K562 (cell line): ENCODE measurements at regions not wholly inside any gene's neighbourhood (a gene's known extent, or its start where the extent isn't known, plus 50 kb on each side); places are given as distances from the start of the nearest gene placed in this dataset.

ENCODE experiments used
- ATAC-seq: fragments of 200-7000 bp; cut with Tn5 transposase; 3 replicates; pipeline ENCODE4 v1.9.1; 2020; ENCODE audit warnings: moderate library complexity
- BruUV-seq: library from RNA; stranded (reverse); fragments of 400-500 nt; replicated peaks from 2 replicates; lab custom pipeline; 2021; lab: Mats Ljungman, UMichigan
- CTCF ChIA-PET: fragments of 300-600 bp; formaldehyde crosslinking; extraction: SDS; loops from one replicate; lab custom pipeline; 2021; ENCODE audit warnings: low intra/inter-chr PET ratio; lab: Yijun Ruan, JAX
- POLR2A ChIA-PET: fragments of 300-600, 350-650 bp; sonication (Branson Sonifier 250); formaldehyde crosslinking; extraction: SDS; loops from one replicate; lab custom pipeline; 2021; ENCODE audit warnings: antibody characterized with exemption, inconsistent platforms; lab: Yijun Ruan, JAX
- DNase-seq, 4 experiments: peaks; one replicate each; pipeline versions ENCODE4 v3.0.0 to v3.0.0-alpha.2; 2011 to 2018; ENCODE audit warnings: low spot score in 3 of 4, mixed read lengths in 3 of 4; ENCODE audit errors: extremely low read depth in 1 of 4
- FAIRE-seq: peaks from 2 replicates; lab custom pipeline; 2011; peaks lifted over from hg19 to GRCh38; lab: Jason Lieb, UNC
- H2AFZ ChIP-seq: 2 replicates; pipeline ENCODE4 v1.6.0; 2011; ENCODE audit warnings: low read depth, low read length, control low read depth, inconsistent platforms
- H3K27ac ChIP-seq: fragments of 200-600 bp; 3 replicates; pipeline ENCODE4 v1.8.0; 2011; ENCODE audit warnings: low read depth, mild to moderate bottlenecking, control low read depth, inconsistent platforms, low read length, moderate library complexity, mixed read lengths; ENCODE audit errors: extremely low read depth
- H3K27me3 ChIP-seq, 2 experiments: fragments of 300-600 bp in 1 of 2; 2 replicates in 1 of 2; 3 replicates in 1 of 2; pipeline versions ENCODE4 v1.6.0 to v1.8.0; 2011; ENCODE audit warnings: inconsistent platforms in 2 of 2, low read length in 2 of 2, mild to moderate bottlenecking in 1 of 2, mixed read lengths in 1 of 2, moderate library complexity in 1 of 2; ENCODE audit not compliant: control insufficient read depth in 2 of 2, insufficient read depth in 2 of 2
- H3K36me3 ChIP-seq: fragments of 300-600 bp; 3 replicates; pipeline ENCODE4 v1.8.0; 2011; ENCODE audit warnings: mild to moderate bottlenecking, low read length, inconsistent platforms; ENCODE audit not compliant: control insufficient read depth, insufficient read depth
- H3K4me1 ChIP-seq, 2 experiments: fragments of 200-600 bp in 1 of 2; replicated peaks in 1 of 2; 2 replicates in 1 of 2; 3 replicates in 1 of 2; pipeline versions ENCODE4 v1.5.1 to v1.8.0; 2011; ENCODE audit warnings: inconsistent platforms in 2 of 2, low read length in 2 of 2, mild to moderate bottlenecking in 1 of 2, mixed read lengths in 1 of 2, moderate library complexity in 1 of 2; ENCODE audit not compliant: control insufficient read depth in 2 of 2, insufficient read depth in 2 of 2
- H3K4me2 ChIP-seq: 2 replicates; pipeline ENCODE4 v1.6.1; 2011; ENCODE audit warnings: low read length, control low read depth, inconsistent platforms, mixed read lengths; ENCODE audit not compliant: insufficient read depth
- H3K4me3 ChIP-seq: fragments of 200-600 bp; sonication (generic), shearing (Covaris generic); 2 replicates; pipeline ENCODE4 v1.5.1; 2016; ENCODE audit warnings: control low read depth, inconsistent platforms
- H3K79me2 ChIP-seq: fragments of 200-600 bp; 3 replicates; pipeline ENCODE4 v1.8.0; 2011; ENCODE audit warnings: low read length, inconsistent platforms; ENCODE audit not compliant: control insufficient read depth, insufficient read depth
- H3K9ac ChIP-seq, 2 experiments: 2 replicates each; pipeline versions ENCODE4 v1.6.0 to v1.6.1; 2011; ENCODE audit warnings: low read depth in 2 of 2, low read length in 2 of 2, control low read depth in 1 of 2, inconsistent platforms in 1 of 2, mild to moderate bottlenecking in 1 of 2, mixed read lengths in 1 of 2; ENCODE audit not compliant: insufficient read depth in 1 of 2
- H3K9me1 ChIP-seq: one replicate; pipeline ENCODE4 v1.6.0; 2011; ENCODE audit warnings: inconsistent platforms, mild to moderate bottlenecking, low read length, moderate library complexity; ENCODE audit not compliant: control insufficient read depth, insufficient read depth
- H3K9me3 ChIP-seq: replicated peaks from 2 replicates; pipeline ENCODE4 v1.5.1; 2011; ENCODE audit warnings: low read depth, low read length, inconsistent platforms; ENCODE audit not compliant: control insufficient read depth, insufficient read depth
- H4K20me1 ChIP-seq: replicated peaks from 2 replicates; pipeline ENCODE4 v1.6.1; 2011; ENCODE audit warnings: low read length, inconsistent platforms, mixed read lengths; ENCODE audit not compliant: control insufficient read depth, insufficient read depth
- ILF3 ChIP-seq: fragments of 450-650 bp; IDR thresholded peaks from 2 replicates; pipeline ENCODE4 v1.6.1; 2018; ENCODE audit warnings: antibody characterized with exemption, mild to moderate bottlenecking, moderate library complexity, borderline replicate concordance
- KDM1A ChIP-seq, 2 experiments: fragments of 450-650 bp; IDR thresholded peaks; 2 replicates each; pipeline ENCODE4 v1.6.1; 2016; ENCODE audit warnings: mild to moderate bottlenecking in 2 of 2
- TBP ChIP-seq: optimal IDR thresholded peaks from 2 replicates; pipeline ENCODE3; 2011; ENCODE audit warnings: low read depth, low read length, improper control_type of control experiment
- TRIM24 ChIP-seq, 2 experiments: fragments of 450-650 bp; IDR thresholded peaks; 2 replicates each; pipeline ENCODE4 v1.6.1; 2016
- ZFP1 ChIP-seq: fragments of 450-650 bp; formaldehyde crosslinking; IDR thresholded peaks from 2 replicates; pipeline ENCODE4 v1.4.0; 2020; ENCODE audit warnings: mild to moderate bottlenecking, mixed read lengths
- ZNF175 ChIP-seq: fragments of 200-800 bp; sonication (Bioruptor generic); IDR thresholded peaks from 2 replicates; pipeline ENCODE4 v1.6.1; 2016; ENCODE audit warnings: low read depth, mild to moderate bottlenecking, missing genetic modification characterization, missing compliant biosample characterization
- WGBS: fragments of 100-300 bp; shearing (Covaris generic); methylation state at CpG from one replicate; pipeline ENCODE4 v1.1.6; 2016; ENCODE audit warnings: low coverage, mixed read lengths; ENCODE audit not compliant: insufficient coverage; ENCODE audit errors: missing lambda C conversion rate; 5-methylcytosine and 5-hydroxymethylcytosine counted together
- in situ Hi-C: fragments of 300-500 bp; cut with MboI; formaldehyde crosslinking; loops from 4 replicates; pipeline ENCODE4 v1.15.0; 2018; ENCODE audit warnings: inconsistent platforms, mixed read lengths
- intact Hi-C: fragments of 100-400 bp; cut with micrococcal nuclease; formaldehyde crosslinking; loops from 2 replicates; pipeline ENCODE4 v1.14.2; 2022
- TF ChIP-seq, protein P1 (sequence below): fragments of 250-450 bp; sonication (Bioruptor Pico); IDR thresholded peaks from 2 replicates; pipeline ENCODE4 v1.5.0; 2020; ENCODE audit warnings: mild to moderate bottlenecking, borderline replicate concordance

DNA sequence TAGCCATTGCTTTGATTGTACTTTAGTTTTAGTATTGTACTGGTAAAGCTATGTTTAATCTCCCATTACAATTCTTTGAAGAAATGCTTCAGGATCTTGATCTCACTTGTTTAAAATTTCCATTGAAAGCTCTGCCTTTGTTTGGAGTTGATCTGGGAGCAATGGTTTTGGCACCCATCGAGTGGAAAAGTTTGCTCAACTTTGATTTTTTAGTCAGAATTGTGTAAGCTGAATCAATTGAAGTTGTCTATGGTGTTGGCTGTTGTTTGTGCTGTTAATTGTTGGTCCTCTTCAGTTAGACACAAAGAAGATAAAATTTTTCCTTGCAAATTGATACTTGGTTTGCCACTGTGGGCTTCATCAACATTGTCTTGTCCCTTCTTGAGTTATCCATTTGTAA lies 99.8 kb upstream of the ADAD1 start (continued):
- no peak for TF ChIP-seq ZFP1 (CRISPR knock-in tag)
- no peak for TF ChIP-seq ILF3
- TF ChIP-seq, protein P1, sequence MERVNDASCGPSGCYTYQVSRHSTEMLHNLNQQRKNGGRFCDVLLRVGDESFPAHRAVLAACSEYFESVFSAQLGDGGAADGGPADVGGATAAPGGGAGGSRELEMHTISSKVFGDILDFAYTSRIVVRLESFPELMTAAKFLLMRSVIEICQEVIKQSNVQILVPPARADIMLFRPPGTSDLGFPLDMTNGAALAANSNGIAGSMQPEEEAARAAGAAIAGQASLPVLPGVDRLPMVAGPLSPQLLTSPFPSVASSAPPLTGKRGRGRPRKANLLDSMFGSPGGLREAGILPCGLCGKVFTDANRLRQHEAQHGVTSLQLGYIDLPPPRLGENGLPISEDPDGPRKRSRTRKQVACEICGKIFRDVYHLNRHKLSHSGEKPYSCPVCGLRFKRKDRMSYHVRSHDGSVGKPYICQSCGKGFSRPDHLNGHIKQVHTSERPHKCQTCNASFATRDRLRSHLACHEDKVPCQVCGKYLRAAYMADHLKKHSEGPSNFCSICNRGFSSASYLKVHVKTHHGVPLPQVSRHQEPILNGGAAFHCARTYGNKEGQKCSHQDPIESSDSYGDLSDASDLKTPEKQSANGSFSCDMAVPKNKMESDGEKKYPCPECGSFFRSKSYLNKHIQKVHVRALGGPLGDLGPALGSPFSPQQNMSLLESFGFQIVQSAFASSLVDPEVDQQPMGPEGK (CRISPR knock-in tag) = no peak

DNA sequence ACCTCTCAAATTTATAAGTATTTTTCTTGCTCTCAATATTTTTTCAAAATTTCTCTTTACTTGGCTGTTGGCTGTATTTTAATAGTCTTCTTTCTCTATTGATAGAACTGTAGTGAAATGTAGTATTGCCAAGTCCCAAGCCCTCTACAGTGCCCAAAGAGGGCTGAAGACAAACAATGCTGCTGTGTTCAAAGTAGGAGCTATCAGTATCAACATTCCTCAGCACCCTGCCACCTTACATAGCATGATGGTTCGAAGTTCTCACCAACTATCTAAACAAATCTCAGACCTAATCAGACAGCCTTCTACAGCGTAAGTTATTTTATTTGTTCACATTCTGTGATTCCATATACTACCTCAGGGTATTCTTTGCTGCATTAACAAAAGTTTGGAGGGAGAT lies 99.1 kb upstream of the ADAD1 start:
- 0 out of 5 replicates have a peak, but pooled peaks cover 0 to under 1% of the 10 kb centered on the region in 2 experiments for H3K4me1 ChIP-seq
- H3K27me3 ChIP-seq = no peaks in the 10 kb centered on the region
- no peaks in the 10 kb centered on the region for H3K9me3 ChIP-seq
- ChIA-PET POLR2A (interaction anchor here (1.7 kb wide), 1 partner anchor 11 kb away, joined by 5 read pairs; no protein-coding TSS in a partner anchor), CTCF (no interaction called here)
- 76% methylated on average over 2 of the region's 2 CpGs for WGBS
- no peaks in the 10 kb centered on the region for H4K20me1 ChIP-seq
- in situ Hi-C loops (no loop called here), intact Hi-C loops (no loop called here)
- H3K4me3 ChIP-seq = no peak overlapping the region
- BruUV-seq = no TSS peak
- peaks cover 7% of the 10 kb centered on the region; the same call in 1 of the 3 replicates for H3K36me3 ChIP-seq
- TF ChIP-seq KDM1A (IDR thresholded peaks at IDR 0.05) (no peak), TBP (no peak), ZNF175 (no peak), TRIM24 (IDR thresholded peaks at IDR 0.05) (no peak)
- no peak overlapping the region for H3K4me2 ChIP-seq
- H2AFZ ChIP-seq = no peak overlapping the region
- FAIRE-seq (no peak), ATAC-seq (no peak), DNase-seq (no peak)
- H3K79me2 ChIP-seq = no peaks in the 10 kb centered on the region
- H3K9me1 ChIP-seq = no peaks in the 10 kb centered on the region
- H3K27ac ChIP-seq = no peak overlapping the region
- no peak overlapping the region for H3K9ac ChIP-seq
